ENCODE measurements at regions not wholly inside any gene's neighbourhood (a gene's known extent, or its start where the extent isn't known, plus 50 kb on each side); places are given as distances from the start of the nearest gene placed in this dataset.

DNA sequence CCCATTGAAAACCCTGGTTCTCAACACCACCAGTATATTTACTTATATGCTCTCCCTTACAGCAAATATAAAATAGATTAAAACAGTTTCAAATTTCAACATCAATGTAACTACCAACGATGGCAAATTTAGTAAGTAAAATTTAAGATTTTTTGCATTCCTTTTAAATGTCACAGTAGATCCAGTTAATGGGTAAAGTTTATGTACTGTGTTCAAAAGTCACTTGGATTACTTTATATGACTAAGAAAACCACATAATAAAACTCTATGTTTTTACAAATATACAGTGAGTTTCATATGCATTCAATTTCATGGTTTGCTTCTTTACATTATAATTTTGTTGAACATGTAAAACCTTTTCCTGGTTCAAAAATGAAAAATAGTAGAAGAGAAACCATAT is 364.6 kb downstream of the AASDHPPT start:
- TF ChIP-seq CTCF (IDR thresholded peaks at IDR 0.05) (no peak), POLR2A (IDR thresholded peaks at IDR 0.05) (no peak), POLR2AphosphoS5 (IDR thresholded peaks at IDR 0.05; ENCODE audit: insufficient read depth in 1 of 2, low read depth in 1 of 2) (no peak)

All from vagina (tissue), 2 donors.